PFSK-1 (cell line): ENCODE measurements at regions not wholly inside any gene's neighbourhood (a gene's known extent, or its start where the extent isn't known, plus 50 kb on each side); places are given as distances from the start of the nearest gene placed in this dataset.

Experiments
- FOXP2 ChIP-seq: optimal IDR thresholded peaks from 2 replicates; pipeline ENCODE3; 2011; ENCODE audit warnings: borderline replicate concordance, control low read depth, inconsistent platforms; ENCODE audit not compliant: insufficient read depth; ENCODE audit errors: extremely low read length, extremely low read depth
- POLR2AphosphoS5 ChIP-seq: IDR thresholded peaks from 2 replicates; pipeline ENCODE4 v1.6.1; 2012; ENCODE audit warnings: low read depth, mild to moderate bottlenecking, control low read depth, low read length, moderate library complexity
- REST ChIP-seq, 2 experiments: IDR thresholded peaks; 2 replicates each; pipeline versions ENCODE4 v1.6.1 to v1.8.0; 2011 to 2012; ENCODE audit warnings: low read depth in 2 of 2, low read length in 2 of 2, control low read depth in 1 of 2, inconsistent platforms in 1 of 2, mild to moderate bottlenecking in 1 of 2, moderate library complexity in 1 of 2; ENCODE audit not compliant: insufficient read depth in 1 of 2
- SIN3A ChIP-seq: IDR thresholded peaks from 2 replicates; pipeline ENCODE4 v1.6.1; 2012; ENCODE audit warnings: mild to moderate bottlenecking, low read length, moderate library complexity, borderline replicate concordance; ENCODE audit not compliant: insufficient read depth
- TAF1 ChIP-seq: IDR thresholded peaks from 2 replicates; pipeline ENCODE4 v1.6.1; 2012; ENCODE audit warnings: low read length, control low read depth, borderline replicate concordance; ENCODE audit not compliant: insufficient read depth

- TF ChIP-seq POLR2AphosphoS5 (no peak), FOXP2 (no peak)
These were observed 98.3 kb downstream of the SOX4 start for GRCh38 chr6:21691685-21692346.

GRCh38 chr6:21692721-21693120, 99.2 kb downstream of the SOX4 start:
- TF ChIP-seq POLR2AphosphoS5, result no peak
- no peak for TF ChIP-seq FOXP2

GRCh38 chr6:21694168-21694567, 100.6 kb downstream of the SOX4 start:
- TF ChIP-seq FOXP2 (no peak), SIN3A (no peak), POLR2AphosphoS5 (no peak), TAF1 (no peak), REST (IDR thresholded peaks at IDR 0.05; ENCODE audit: insufficient read depth in 1 of 2, low read depth in 2 of 2, low read length in 2 of 2) (no peak)

- no peak for TF ChIP-seq REST (IDR thresholded peaks at IDR 0.05; ENCODE audit: insufficient read depth in 1 of 2, low read depth in 2 of 2, low read length in 2 of 2)
- no peak for TF ChIP-seq TAF1
- TF ChIP-seq POLR2AphosphoS5, result no peak
- no peak for TF ChIP-seq FOXP2
- TF ChIP-seq SIN3A, result no peak
These were observed 114.2 kb downstream of the SOX4 start for GRCh38 chr6:21707524-21708319.

GRCh38 chr6:21708320-21708580, 114.7 kb downstream of the SOX4 start:
- TF ChIP-seq POLR2AphosphoS5 (no peak), FOXP2 (no peak), SIN3A (no peak), TAF1 (no peak), REST (IDR thresholded peaks at IDR 0.05; ENCODE audit: insufficient read depth in 1 of 2, low read depth in 2 of 2, low read length in 2 of 2) (no peak)

- TF ChIP-seq TAF1, result no peak
- no peak for TF ChIP-seq FOXP2
- no peak for TF ChIP-seq POLR2AphosphoS5
- no peak for TF ChIP-seq REST (IDR thresholded peaks at IDR 0.05; ENCODE audit: insufficient read depth in 1 of 2, low read depth in 2 of 2, low read length in 2 of 2)
- TF ChIP-seq SIN3A, result no peak
These were observed 116.7 kb downstream of the SOX4 start for GRCh38 chr6:21710216-21710615.
